ENCODE measurements at regions not wholly inside any gene's neighbourhood (a gene's known extent, or its start where the extent isn't known, plus 50 kb on each side); places are given as distances from the start of the nearest gene placed in this dataset.

- no peak for TF ChIP-seq CTCF (IDR thresholded peaks at IDR 0.05; ENCODE audit: insufficient read depth, low read length)
- TF ChIP-seq POLR2AphosphoS5 (IDR thresholded peaks at IDR 0.05; ENCODE audit: low read depth) = no peak
- no peak for TF ChIP-seq REST (IDR thresholded peaks at IDR 0.05; ENCODE audit: insufficient replicate concordance, low read depth)
- TF ChIP-seq GABPA (IDR thresholded peaks at IDR 0.05; ENCODE audit: low read depth) = no peak
- TF ChIP-seq SPI1 (IDR thresholded peaks at IDR 0.05; ENCODE audit: borderline replicate concordance, low read depth) = no peak
These were observed 276.2 kb downstream of the METTL15 start for GRCh38 chr11:28384418-28384817.

All from HL-60 (cell line).